Fibroblast of lung (primary cell): ENCODE measurements at regions not wholly inside any gene's neighbourhood (a gene's known extent, or its start where the extent isn't known, plus 50 kb on each side); places are given as distances from the start of the nearest gene placed in this dataset.

ENCODE experiments used
- DNase-seq, 2 donors: peaks; one replicate each; pipeline versions ENCODE4 v3.0.0 to v3.0.0-alpha.2; 2010; ENCODE audit warnings: low read depth in 2 of 2
- H2AFZ ChIP-seq: 2 replicates; pipeline ENCODE4 v1.5.1; 2012; ENCODE audit warnings: low read length, control low read depth, inconsistent platforms
- H3K27ac ChIP-seq: 2 replicates; pipeline ENCODE4 v1.5.1; 2011; ENCODE audit warnings: low read length, control low read depth; ENCODE audit not compliant: insufficient read depth
- H3K27me3 ChIP-seq: 2 replicates; pipeline ENCODE4 v1.5.1; 2011; ENCODE audit warnings: mild to moderate bottlenecking, low read length; ENCODE audit not compliant: control insufficient read depth, insufficient read depth
- H3K36me3 ChIP-seq: 2 replicates; pipeline ENCODE4 v1.5.1; 2011; ENCODE audit warnings: low read length; ENCODE audit not compliant: control insufficient read depth, insufficient read depth
- H3K4me1 ChIP-seq: 2 replicates; pipeline ENCODE4 v1.5.1; 2011; ENCODE audit warnings: low read length; ENCODE audit not compliant: control insufficient read depth, insufficient read depth; ENCODE audit errors: extremely low read depth
- H3K4me2 ChIP-seq: 2 replicates; pipeline ENCODE4 v1.5.1; 2011; ENCODE audit warnings: low read length, control low read depth; ENCODE audit not compliant: insufficient read depth; ENCODE audit errors: extremely low read depth
- H3K4me3 ChIP-seq, 4 experiments: fragments of 200-600 bp in 1 of 4; sonication (generic) in 1 of 4; replicated peaks in 1 of 4; 2 replicates each; pipeline ENCODE4 v1.5.1; 2011 to 2016; ENCODE audit warnings: low read length in 4 of 4, low read depth in 3 of 4, mild to moderate bottlenecking in 3 of 4, control low read depth in 2 of 4, inconsistent platforms in 1 of 4, mixed read lengths in 1 of 4; ENCODE audit not compliant: insufficient read depth in 1 of 4; ENCODE audit errors: control extremely low read depth in 1 of 4
- H3K79me2 ChIP-seq: 2 replicates; pipeline ENCODE4 v1.5.1; 2012; ENCODE audit warnings: mild to moderate bottlenecking, low read length, inconsistent platforms; ENCODE audit not compliant: control insufficient read depth, insufficient read depth
- H3K9ac ChIP-seq: 2 replicates; pipeline ENCODE4 v1.5.1; 2011; ENCODE audit warnings: mild to moderate bottlenecking, low read length, control low read depth; ENCODE audit not compliant: insufficient read depth
- H3K9me3 ChIP-seq: 2 replicates; pipeline ENCODE4 v1.5.1; 2012; ENCODE audit warnings: low read depth, low read length; ENCODE audit not compliant: control insufficient read depth, insufficient read depth
- H4K20me1 ChIP-seq: 2 replicates; pipeline ENCODE4 v1.5.1; 2011; ENCODE audit warnings: low read length; ENCODE audit not compliant: control insufficient read depth, insufficient read depth; ENCODE audit errors: extremely low read depth
- CTCF ChIP-seq, 2 donors: IDR thresholded peaks in 1 of 2; conservative IDR thresholded peaks in 1 of 2; 1 replicate in 1 of 2; 2 replicates in 1 of 2; pipeline ENCODE4 v1.5.1; 2011 to 2012; ENCODE audit warnings: low read length in 2 of 2, control low read depth in 1 of 2, inconsistent platforms in 1 of 2, low read depth in 1 of 2, mild to moderate bottlenecking in 1 of 2
- EZH2 ChIP-seq: IDR thresholded peaks from 2 replicates; pipeline ENCODE4 v1.5.1; 2012; ENCODE audit warnings: low read length, control low read depth, mild to moderate bottlenecking; ENCODE audit errors: missing control alignments

GRCh38 chr7:94823947-94824346 lies 83.4 kb upstream of the PPP1R9A start:
- H3K9ac ChIP-seq = no peak overlapping the region
- no peaks in the 10 kb centered on the region for H4K20me1 ChIP-seq
- TF ChIP-seq EZH2 = no peak
- TF ChIP-seq CTCF (conservative IDR thresholded peaks at IDR 0.05 in 1 of 2, IDR thresholded peaks at IDR 0.05 in 1 of 2; ENCODE audit: low read depth in 1 of 2, low read length in 2 of 2) = no peak
- no peaks in the 10 kb centered on the region for H3K79me2 ChIP-seq
- no peak overlapping the region for H3K4me2 ChIP-seq
- H3K9me3 ChIP-seq = no peaks in the 10 kb centered on the region
- H2AFZ ChIP-seq = no peak overlapping the region
- H3K27ac ChIP-seq = no peak overlapping the region
- peak; percentile 61 to 77 for DNase-seq
- H3K27me3 ChIP-seq = no peaks in the 10 kb centered on the region
- H3K4me3 ChIP-seq = no peak overlapping the region
- no peaks in the 10 kb centered on the region for H3K4me1 ChIP-seq
- no peaks in the 10 kb centered on the region for H3K36me3 ChIP-seq

- H2AFZ ChIP-seq = no peak overlapping the region
- no peak overlapping the region for H3K9ac ChIP-seq
- H3K79me2 ChIP-seq = no peaks in the 10 kb centered on the region
- H3K9me3 ChIP-seq = no peaks in the 10 kb centered on the region
- DNase-seq = no peak
- no peaks in the 10 kb centered on the region for H3K27me3 ChIP-seq
- H3K4me1 ChIP-seq = no peaks in the 10 kb centered on the region
- H3K4me3 ChIP-seq = no peak overlapping the region
- H4K20me1 ChIP-seq = no peaks in the 10 kb centered on the region
- H3K36me3 ChIP-seq = no peaks in the 10 kb centered on the region
- H3K4me2 ChIP-seq = no peak overlapping the region
- H3K27ac ChIP-seq = no peak overlapping the region
- no peak for TF ChIP-seq EZH2
- no peak for TF ChIP-seq CTCF (conservative IDR thresholded peaks at IDR 0.05 in 1 of 2, IDR thresholded peaks at IDR 0.05 in 1 of 2; ENCODE audit: low read depth in 1 of 2, low read length in 2 of 2)
These were observed 77.4 kb upstream of the PPP1R9A start for GRCh38 chr7:94829987-94830386.

- H3K4me2 ChIP-seq = no peak overlapping the region
- no peaks in the 10 kb centered on the region for H3K4me1 ChIP-seq
- TF ChIP-seq CTCF (conservative IDR thresholded peaks at IDR 0.05 in 1 of 2, IDR thresholded peaks at IDR 0.05 in 1 of 2; ENCODE audit: low read depth in 1 of 2, low read length in 2 of 2) (no peak), EZH2 (no peak)
- no peaks in the 10 kb centered on the region for H3K27me3 ChIP-seq
- no peaks in the 10 kb centered on the region for H3K79me2 ChIP-seq
- no peak overlapping the region for H3K4me3 ChIP-seq
- peak in 1 of 2 donors; percentile 24 for DNase-seq
- H3K9me3 ChIP-seq = no peaks in the 10 kb centered on the region
- H3K9ac ChIP-seq = no peak overlapping the region
- H3K36me3 ChIP-seq = no peaks in the 10 kb centered on the region
- no peak overlapping the region for H3K27ac ChIP-seq
- no peak overlapping the region for H2AFZ ChIP-seq
- H4K20me1 ChIP-seq = no peaks in the 10 kb centered on the region
These were observed 75.3 kb upstream of the PPP1R9A start for GRCh38 chr7:94832051-94832450.
